GM23338 (cell line): ENCODE measurements at regions not wholly inside any gene's neighbourhood (a gene's known extent, or its start where the extent isn't known, plus 50 kb on each side); places are given as distances from the start of the nearest gene placed in this dataset.

Experiments used
- ATAC-seq: fragments of 200-7000 bp; cut with Tn5 transposase; 3 replicates; pipeline ENCODE4 v1.9.1; 2020
- DNase-seq: peaks from one replicate; pipeline ENCODE4 v3.0.0-alpha.2; 2015; ENCODE audit warnings: low spot score
- H2AFZ ChIP-seq: fragments of 200-600 bp; sonication (generic); 2 replicates; pipeline ENCODE4 v1.8.0; 2016; ENCODE audit warnings: antibody characterized with exemption, mild to moderate bottlenecking, moderate library complexity
- H3F3A ChIP-seq: fragments of 200-600 bp; sonication (generic); replicated peaks from 2 replicates; pipeline ENCODE4 v1.8.0; 2017; ENCODE audit warnings: antibody characterized with exemption, mixed run types, low read depth
- H3K27ac ChIP-seq: fragments of 200-600 bp; sonication (generic); 2 replicates; pipeline ENCODE4 v1.6.1; 2016; ENCODE audit warnings: low read depth
- H3K27me3 ChIP-seq: fragments of 200-600 bp; sonication (generic); 2 replicates; pipeline ENCODE4 v1.8.0; 2016; ENCODE audit warnings: mild to moderate bottlenecking, mixed run types, moderate library complexity; ENCODE audit not compliant: insufficient read depth
- H3K36me3 ChIP-seq: fragments of 200-600 bp; sonication (generic); 2 replicates; pipeline ENCODE4 v1.8.0; 2016; ENCODE audit warnings: mild to moderate bottlenecking; ENCODE audit not compliant: insufficient read depth
- H3K4me1 ChIP-seq: fragments of 200-600 bp; sonication (generic); 2 replicates; pipeline ENCODE4 v1.8.0; 2016; ENCODE audit warnings: mild to moderate bottlenecking, moderate library complexity; ENCODE audit not compliant: insufficient read depth
- H3K4me2 ChIP-seq: fragments of 200-600 bp; sonication (generic); 2 replicates; pipeline ENCODE4 v1.7.1; 2017; ENCODE audit warnings: mixed run types
- H3K4me3 ChIP-seq: fragments of 200-600 bp; sonication (generic); 2 replicates; pipeline ENCODE4 v1.6.1; 2016; ENCODE audit warnings: mixed run types
- H3K79me2 ChIP-seq: fragments of 200-600 bp; sonication (generic); replicated peaks from 2 replicates; pipeline ENCODE4 v1.8.0; 2017; ENCODE audit warnings: mild to moderate bottlenecking; ENCODE audit not compliant: insufficient read depth
- H3K9me2 ChIP-seq: fragments of 200-600 bp; sonication (generic); 2 replicates; pipeline ENCODE4 v1.8.0; 2017; ENCODE audit not compliant: insufficient read depth
- H4K20me1 ChIP-seq: fragments of 200-600 bp; sonication (generic); replicated peaks from 2 replicates; pipeline ENCODE4 v1.8.0; 2017; ENCODE audit warnings: mild to moderate bottlenecking; ENCODE audit not compliant: insufficient read depth
- H3K27ac Mint-ChIP-seq: 2 replicates; pipeline ENCODE4 v1.8.0; 2020; ENCODE audit warnings: inconsistent platforms, mild to moderate bottlenecking, moderate library complexity, mixed read lengths
- H3K27me3 Mint-ChIP-seq: 3 replicates; pipeline ENCODE4 v1.8.0; 2022; ENCODE audit warnings: low read depth, mild to moderate bottlenecking, moderate library complexity, mixed read lengths, inconsistent platforms; ENCODE audit not compliant: insufficient read depth, poor library complexity
- H3K36me3 Mint-ChIP-seq: 3 replicates; pipeline ENCODE4 v1.8.0; 2021; ENCODE audit warnings: low read depth, mild to moderate bottlenecking, inconsistent platforms, moderate library complexity, mixed read lengths
- H3K4me1 Mint-ChIP-seq: 3 replicates; pipeline ENCODE4 v1.8.0; 2020; ENCODE audit warnings: mild to moderate bottlenecking, inconsistent platforms, mixed read lengths
- H3K4me3 Mint-ChIP-seq: 3 replicates; pipeline ENCODE4 v1.8.0; 2021; ENCODE audit warnings: moderate library complexity, mild to moderate bottlenecking, inconsistent platforms, mixed read lengths
- H3K9me3 Mint-ChIP-seq: 3 replicates; pipeline ENCODE4 v1.8.0; 2020; ENCODE audit warnings: moderate library complexity, mild to moderate bottlenecking, inconsistent platforms, mixed read lengths
- CREB1 ChIP-seq: fragments of 250-450 bp; sonication (Bioruptor Pico); IDR thresholded peaks from 2 replicates; pipeline ENCODE4 v1.5.0; 2020; ENCODE audit warnings: low read depth, mild to moderate bottlenecking, moderate library complexity
- CTCF ChIP-seq, 2 experiments: fragments of 200-600 bp in 1 of 2; sonication (generic) in 1 of 2; conservative IDR thresholded peaks; 2 replicates each; pipeline versions ENCODE4 v1.5.1 to v1.6.1; 2016 to 2017; ENCODE audit warnings: antibody characterized with exemption in 2 of 2, low read depth in 2 of 2, mild to moderate bottlenecking in 2 of 2, moderate library complexity in 1 of 2
- ETS1 ChIP-seq: IDR thresholded peaks from 2 replicates; pipeline ENCODE4 v1.6.1; 2016; ENCODE audit warnings: antibody characterized with exemption
- EZH2 ChIP-seq: fragments of 200-600 bp; sonication (generic); IDR thresholded peaks from one replicate; pipeline ENCODE4 v1.8.0; 2017; ENCODE audit warnings: antibody characterized with exemption, mild to moderate bottlenecking, low read depth; ENCODE audit not compliant: unreplicated experiment
- EZH2phosphoT487 ChIP-seq: fragments of 200-600 bp; sonication (generic); IDR thresholded peaks from one replicate; pipeline ENCODE4 v1.8.1; 2018; ENCODE audit warnings: antibody characterized with exemption; ENCODE audit not compliant: unreplicated experiment
- NANOG ChIP-seq: IDR thresholded peaks from 2 replicates; pipeline ENCODE4 v1.6.1; 2016; ENCODE audit warnings: antibody characterized with exemption, borderline replicate concordance
- POLR2AphosphoS5 ChIP-seq: IDR thresholded peaks from 2 replicates; pipeline ENCODE4 v1.6.1; 2016; ENCODE audit warnings: antibody characterized with exemption, low read depth
- STAT1 ChIP-seq: IDR thresholded peaks from one replicate; pipeline ENCODE4 v1.6.1; 2016; ENCODE audit warnings: antibody characterized with exemption; ENCODE audit not compliant: unreplicated experiment
- ZNF114 ChIP-seq: fragments of 250-450 bp; sonication (Bioruptor Pico); IDR thresholded peaks from 2 replicates; pipeline ENCODE4 v1.5.0; 2020; ENCODE audit warnings: mild to moderate bottlenecking, moderate library complexity
- ZNF462 ChIP-seq: fragments of 250-450 bp; sonication (Bioruptor Pico); IDR thresholded peaks from 2 replicates; pipeline ENCODE4 v1.5.0; 2020; ENCODE audit warnings: mild to moderate bottlenecking, moderate library complexity

GRCh38 chr9:18253950-18254349, 220.0 kb upstream of the ADAMTSL1 start:
- no peak overlapping the region for H3K4me2 ChIP-seq
- no peaks in the 10 kb centered on the region for H3F3A ChIP-seq
- Mint-ChIP-seq H3K27ac (no peak overlapping the region), H3K36me3 (no peaks in the 10 kb centered on the region), H3K9me3 (no peaks in the 10 kb centered on the region), H3K27me3 (no peaks in the 10 kb centered on the region), H3K4me1 (no peaks in the 10 kb centered on the region), H3K4me3 (no peak overlapping the region)
- no peaks in the 10 kb centered on the region for H3K36me3 ChIP-seq
- no peak overlapping the region for H3K27ac ChIP-seq
- no peak for ATAC-seq
- no peak overlapping the region for H3K4me3 ChIP-seq
- TF ChIP-seq ZNF114 (CRISPR knock-in tag) (no peak), ZNF462 (no peak), NANOG (no peak), CTCF (conservative IDR thresholded peaks at IDR 0.05; ENCODE audit: low read depth in 2 of 2) (no peak), CREB1 (no peak), POLR2AphosphoS5 (no peak), EZH2 (no peak), EZH2phosphoT487 (no peak), ETS1 (no peak), STAT1 (no peak)
- no peaks in the 10 kb centered on the region for H3K27me3 ChIP-seq
- no peaks in the 10 kb centered on the region for H3K79me2 ChIP-seq
- DNase-seq, result no peak
- H3K4me1 ChIP-seq, result no peaks in the 10 kb centered on the region
- H4K20me1 ChIP-seq, result no peaks in the 10 kb centered on the region
- no peak overlapping the region for H2AFZ ChIP-seq
- no peaks in the 10 kb centered on the region; the same call in 1 of the 2 replicates for H3K9me2 ChIP-seq
